Right kidney (tissue), 1 donor: ENCODE measurements at regions not wholly inside any gene's neighbourhood (a gene's known extent, or its start where the extent isn't known, plus 50 kb on each side); places are given as distances from the start of the nearest gene placed in this dataset.
A peak's percentile ranks its signal among the peaks of the same experiment; 100 is the strongest.
"Not testable (repeated sequence)": the region's sequence is repeated elsewhere in the genome, so short reads cannot be mapped to it uniquely, and the experiment has no call there.

Experiments used
- DNase-seq: peaks from one replicate; pipeline ENCODE4 v3.0.0-alpha.2; 2016

- no peak for DNase-seq
These were observed 195.2 kb upstream of the SLC7A11 start for GRCh38 chr4:138437263-138437851.

GRCh38 chr4:138435733-138436132 is 193.6 kb upstream of the SLC7A11 start:
- not testable (repeated sequence) for DNase-seq

GRCh38 chr4:138435046-138435445 is 192.9 kb upstream of the SLC7A11 start:
- not testable (repeated sequence) for DNase-seq

- DNase-seq: no peak
These were observed 186.5 kb upstream of the SLC7A11 start for GRCh38 chr4:138428611-138429010.

- no peak for DNase-seq
These were observed 184.6 kb upstream of the SLC7A11 start for GRCh38 chr4:138426786-138427185.

GRCh38 chr4:138420471-138420870 is 178.3 kb upstream of the SLC7A11 start:
- no peak for DNase-seq

- DNase-seq: no peak
These were observed 172.1 kb upstream of the SLC7A11 start for GRCh38 chr4:138414202-138414601.

GRCh38 chr4:138413273-138413672 is 171.1 kb upstream of the SLC7A11 start:
- DNase-seq: no peak

- DNase-seq: no peak
These were observed 170.7 kb upstream of the SLC7A11 start for GRCh38 chr4:138412847-138413246.

GRCh38 chr4:138410266-138410665 is 168.1 kb upstream of the SLC7A11 start:
- DNase-seq: no peak

GRCh38 chr4:138409670-138410069 is 167.5 kb upstream of the SLC7A11 start:
- DNase-seq: no peak

- DNase-seq: no peak
These were observed 166.6 kb upstream of the SLC7A11 start for GRCh38 chr4:138408758-138409157.

- DNase-seq: no peak
These were observed 165.2 kb upstream of the SLC7A11 start for GRCh38 chr4:138407329-138407728.

GRCh38 chr4:138406876-138407275 is 164.7 kb upstream of the SLC7A11 start:
- DNase-seq: peak; percentile 20

GRCh38 chr4:138405934-138406567 is 163.9 kb upstream of the SLC7A11 start:
- DNase-seq: no peak

GRCh38 chr4:138405466-138405891 is 163.3 kb upstream of the SLC7A11 start:
- DNase-seq: no peak

GRCh38 chr4:138404801-138405200 is 162.7 kb upstream of the SLC7A11 start:
- no peak for DNase-seq

GRCh38 chr4:138404251-138404650 is 162.1 kb upstream of the SLC7A11 start:
- DNase-seq: no peak

GRCh38 chr4:138401334-138401733 is 159.2 kb upstream of the SLC7A11 start:
- no peak for DNase-seq

GRCh38 chr4:138400543-138400942 is 158.4 kb upstream of the SLC7A11 start:
- no peak for DNase-seq

- no peak for DNase-seq
These were observed 157.9 kb upstream of the SLC7A11 start for GRCh38 chr4:138400066-138400465.

GRCh38 chr4:138399081-138399480 is 156.9 kb upstream of the SLC7A11 start:
- DNase-seq: no peak

GRCh38 chr4:138398322-138398721 is 156.2 kb upstream of the SLC7A11 start:
- DNase-seq: no peak

GRCh38 chr4:138393886-138394610 is 151.9 kb upstream of the SLC7A11 start:
- no peak for DNase-seq
